ENCODE measurements at regions not wholly inside any gene's neighbourhood (a gene's known extent, or its start where the extent isn't known, plus 50 kb on each side); places are given as distances from the start of the nearest gene placed in this dataset.

DNA sequence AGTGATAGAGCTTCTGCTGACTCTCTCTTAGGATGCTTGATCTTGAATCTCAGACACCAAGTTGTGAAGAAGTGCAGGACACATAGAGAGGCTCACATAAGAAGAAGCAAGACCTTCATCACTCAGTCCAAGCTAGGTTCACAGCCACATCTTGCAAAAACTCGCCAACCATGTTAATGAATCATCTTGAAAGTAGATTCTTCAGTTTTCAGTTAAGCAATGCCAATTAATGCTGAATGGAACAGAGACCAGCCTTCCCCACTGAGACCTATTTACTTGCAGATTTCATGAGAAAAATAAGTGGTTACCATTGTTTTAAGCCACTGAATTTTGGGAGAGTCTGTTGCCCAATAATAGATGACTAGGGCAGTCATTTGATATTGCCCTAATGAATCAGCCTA is 217.7 kb upstream of the EDIL3 start:
- no peak for DNase-seq (ENCODE audit: low spot score)

DNA sequence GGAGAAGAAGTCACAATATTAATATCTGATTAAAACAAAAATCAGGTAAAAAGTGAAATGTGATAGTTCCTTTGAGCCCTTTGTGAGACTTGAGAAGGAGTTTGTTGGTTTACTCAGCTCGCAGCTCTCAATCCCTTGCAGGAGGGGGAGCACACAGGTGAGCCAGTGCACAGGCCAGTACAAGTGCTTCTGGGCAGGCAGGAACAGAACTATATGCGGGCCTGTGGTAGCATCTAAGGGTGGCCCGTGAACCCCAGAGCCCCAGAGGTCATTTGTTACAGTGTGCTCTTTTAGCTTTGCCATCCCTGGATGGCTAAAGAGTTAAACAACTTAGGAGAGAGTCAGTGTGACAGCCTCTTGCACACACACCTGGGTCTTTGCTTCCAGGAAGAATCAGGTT is 215.3 kb upstream of the EDIL3 start:
- DNase-seq (ENCODE audit: low spot score), result no peak

DNA sequence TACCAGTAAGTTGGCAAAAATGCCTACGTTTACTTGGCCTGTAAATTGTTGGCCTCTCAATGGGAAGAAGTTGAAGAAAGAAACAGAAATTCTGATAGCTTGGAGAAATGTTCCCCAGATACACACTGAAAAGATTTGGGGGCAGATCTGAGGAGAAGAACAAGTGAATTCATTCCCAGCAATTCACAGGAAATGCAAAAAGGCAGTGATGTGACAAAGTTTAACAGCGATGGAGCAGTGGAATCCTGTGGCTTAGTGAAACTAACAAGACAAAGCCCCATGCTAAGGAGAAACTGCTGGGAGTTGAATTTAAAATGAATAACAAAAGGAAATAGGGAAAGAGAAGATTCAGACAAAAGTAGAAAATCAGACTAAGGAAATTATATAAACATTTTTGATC is 213.2 kb upstream of the EDIL3 start:
- DNase-seq (ENCODE audit: low spot score), result no peak

DNA sequence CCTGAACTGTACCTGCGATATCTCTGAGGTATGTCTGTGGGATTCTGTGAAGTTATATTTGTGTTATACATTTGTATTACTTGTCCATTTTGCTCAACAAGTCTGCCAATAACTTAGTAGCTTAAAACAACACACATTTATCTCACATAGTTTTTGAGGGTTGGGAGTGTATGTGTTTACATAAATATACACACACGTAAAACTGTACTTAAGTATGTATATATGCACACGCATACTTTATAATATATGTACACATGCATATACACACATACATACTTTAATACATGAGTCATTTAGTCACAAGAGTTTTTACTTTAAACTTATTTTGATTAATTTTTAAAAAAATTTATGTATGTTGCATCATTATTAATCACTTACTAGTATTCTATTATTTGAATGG is 205.9 kb upstream of the EDIL3 start:
- DNase-seq (ENCODE audit: low spot score), result no peak

DNA sequence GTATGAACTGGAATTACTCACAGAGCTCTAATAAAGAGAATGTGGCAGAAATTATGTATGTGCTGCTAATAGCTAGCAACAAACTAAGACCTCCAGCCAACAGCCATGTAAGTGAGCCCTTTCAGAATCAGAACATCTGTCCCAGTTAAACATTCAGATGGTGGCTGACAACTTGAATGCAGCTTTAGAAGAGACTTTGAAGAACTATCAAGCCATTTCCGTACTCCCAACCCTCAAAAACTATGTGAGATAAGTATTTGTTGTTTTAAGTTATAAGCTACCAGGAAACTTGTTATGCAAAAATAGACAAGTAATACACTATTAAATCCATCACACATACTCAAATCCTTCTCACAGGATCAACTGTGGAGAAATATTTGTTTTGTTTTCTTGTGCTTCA is 205.2 kb upstream of the EDIL3 start:
- no peak for DNase-seq (ENCODE audit: low spot score)

DNA sequence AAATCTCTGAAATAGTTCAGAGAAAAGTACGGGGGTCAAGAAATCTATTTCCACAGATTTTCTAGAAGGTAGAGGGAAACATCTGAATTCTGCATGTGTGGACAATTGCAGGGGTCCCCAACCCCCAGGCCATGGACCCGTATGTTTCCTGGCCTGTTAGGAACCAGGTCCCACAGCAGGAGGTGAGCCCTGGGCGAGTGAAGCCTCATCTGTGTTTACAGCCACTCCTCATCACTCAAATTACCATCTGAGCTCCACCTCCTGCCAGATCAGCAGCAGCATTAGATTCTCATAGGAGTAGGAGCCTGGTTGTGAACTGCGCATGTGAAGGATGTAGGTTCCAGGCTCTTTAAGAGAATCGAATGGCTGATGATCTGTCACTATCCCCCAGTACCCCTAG is 200.5 kb upstream of the EDIL3 start:
- DNase-seq (ENCODE audit: low spot score), result no peak

DNA sequence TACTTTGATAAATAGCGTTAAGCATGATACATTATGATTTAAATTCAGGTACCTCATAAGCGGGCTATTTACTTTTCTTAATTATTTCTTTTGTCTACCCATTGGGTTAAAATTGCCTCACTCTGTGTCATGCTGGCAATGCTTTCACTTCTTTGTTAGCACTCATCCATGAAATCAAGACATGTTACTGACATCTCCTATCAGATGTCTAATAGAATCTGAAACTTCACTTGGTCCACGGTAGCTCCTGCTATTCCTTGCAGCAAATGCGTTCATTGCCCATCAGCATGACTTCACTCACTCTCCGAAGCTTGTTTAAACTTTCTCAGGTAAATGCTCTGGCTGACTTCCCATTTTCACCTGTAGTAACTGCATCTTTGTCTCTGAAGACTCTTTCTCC is 193.5 kb upstream of the EDIL3 start:
- no peak for DNase-seq (ENCODE audit: low spot score)

DNA sequence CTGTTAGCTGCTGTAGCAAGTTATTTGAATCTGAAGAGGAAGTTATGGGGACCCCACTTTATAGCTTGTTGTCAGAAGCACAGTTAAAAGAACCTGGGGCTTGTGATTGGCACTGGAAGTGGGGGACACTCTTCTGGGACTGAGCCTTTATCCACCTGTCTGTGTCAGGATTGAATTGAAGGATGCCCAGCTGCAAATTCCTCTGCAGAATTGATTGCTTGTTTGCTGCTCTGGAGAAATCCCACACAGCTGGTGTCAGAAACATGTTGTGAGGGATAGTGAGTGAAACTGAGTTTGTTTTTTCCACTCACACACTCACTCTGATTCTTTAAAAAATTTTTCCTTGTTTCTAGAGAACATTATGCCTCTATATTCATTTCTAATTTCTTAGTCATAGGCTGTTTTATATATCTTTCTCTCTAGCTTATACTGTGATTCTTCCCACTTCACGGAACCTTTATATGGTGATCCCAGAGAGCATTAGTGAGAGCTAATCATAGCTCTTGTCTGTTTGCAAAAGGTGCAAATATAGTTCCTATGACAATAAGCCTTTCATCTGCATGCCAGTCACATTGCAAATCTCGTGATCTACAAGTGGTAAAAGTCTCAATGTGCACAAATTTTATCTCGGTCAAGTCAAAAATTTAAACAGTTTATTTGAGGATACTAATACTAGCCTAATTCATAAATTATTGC is 188.5 kb upstream of the EDIL3 start:
- DNase-seq (ENCODE audit: low spot score), result no peak

DNA sequence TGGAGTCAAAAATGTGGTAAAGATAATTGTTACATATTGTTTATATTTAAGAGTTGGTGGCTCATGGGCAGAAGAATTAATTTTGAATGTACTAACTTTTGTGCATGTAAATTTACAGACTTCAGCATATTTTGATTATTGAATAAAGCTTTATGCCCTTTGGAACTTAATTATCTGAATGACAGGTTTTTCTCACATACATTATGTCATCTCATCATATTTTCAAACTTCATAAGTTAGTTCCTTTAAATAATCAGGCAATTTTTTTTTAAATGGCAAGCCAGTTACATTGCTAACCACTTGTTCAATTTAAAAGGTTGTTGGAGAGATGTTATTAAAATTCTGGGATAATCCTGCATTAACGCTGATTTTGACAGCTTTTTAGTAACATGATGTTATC is 184.6 kb upstream of the EDIL3 start:
- no peak for DNase-seq (ENCODE audit: low spot score)

DNA sequence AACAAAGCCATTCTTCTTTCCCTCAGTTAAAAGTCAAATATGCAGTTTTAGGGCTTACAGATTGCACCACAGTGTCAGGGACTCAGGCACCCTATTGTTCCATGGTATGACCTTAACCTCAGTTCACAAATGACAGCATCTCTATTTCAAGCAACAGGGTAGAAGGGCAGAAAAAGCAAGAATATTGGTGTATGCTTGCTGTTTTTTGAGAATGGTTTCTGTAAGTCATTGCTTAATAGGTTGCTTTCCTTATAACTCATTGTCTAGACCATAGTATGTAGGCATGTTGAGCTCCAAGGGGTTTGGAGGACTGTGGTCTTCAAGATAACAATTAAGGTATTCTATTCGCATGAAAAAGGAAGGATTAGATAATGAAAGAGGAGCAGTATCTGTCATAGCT is 183.5 kb upstream of the EDIL3 start:
- DNase-seq (ENCODE audit: low spot score), result no peak

DNA sequence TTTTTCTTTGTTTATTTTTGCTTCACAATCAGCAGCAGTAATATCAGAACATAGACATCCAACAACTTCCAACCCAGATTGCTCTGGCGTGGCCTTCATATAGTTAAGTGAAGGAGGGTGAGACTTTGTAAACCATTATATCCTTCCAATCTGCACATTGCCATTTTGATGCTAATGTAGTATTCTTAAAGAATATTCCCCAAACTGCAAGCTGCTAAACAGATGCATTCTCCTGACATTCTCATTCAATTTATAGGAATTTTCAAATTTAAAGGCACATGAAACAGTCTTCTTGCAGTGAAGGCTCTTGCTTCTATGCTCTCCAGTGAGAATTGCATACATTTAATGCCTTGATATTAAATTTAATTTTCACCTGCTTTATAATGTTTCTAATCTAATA is 181.2 kb upstream of the EDIL3 start:
- no peak for DNase-seq (ENCODE audit: low spot score)

DNA sequence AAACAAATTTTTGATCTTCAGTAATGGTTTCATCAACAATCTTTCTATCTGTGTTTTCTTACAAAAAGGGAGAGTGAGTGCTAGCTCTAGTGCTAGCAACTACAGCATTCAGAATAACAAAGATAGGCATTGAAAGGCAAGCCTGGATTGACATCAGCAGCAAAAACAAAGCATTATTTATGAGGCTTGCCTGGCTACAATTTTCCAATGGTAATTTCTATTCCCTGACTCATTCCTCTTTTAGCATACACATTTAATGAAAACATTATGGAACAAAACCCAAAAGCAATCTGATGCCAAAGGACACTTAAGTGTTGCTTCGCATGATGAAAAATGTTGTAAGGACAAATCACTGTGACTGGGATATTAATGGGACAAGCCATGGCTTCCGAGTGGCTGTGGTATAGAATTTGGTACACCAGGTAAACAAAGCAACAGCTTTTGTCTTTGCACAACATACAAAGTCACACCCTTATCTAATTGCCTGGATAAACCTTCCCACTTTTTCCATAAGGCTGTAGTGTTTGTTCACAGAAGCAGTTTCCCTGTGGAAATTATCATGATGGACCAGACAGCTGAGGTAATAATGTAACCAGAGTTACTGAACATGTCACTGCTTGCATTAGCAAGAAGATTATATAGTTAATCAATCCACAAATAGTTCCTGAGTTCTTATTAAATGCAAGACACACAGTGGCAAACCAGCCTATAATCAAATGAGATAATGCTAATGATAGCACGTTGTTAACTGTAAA is 179.8 kb upstream of the EDIL3 start:
- no peak for DNase-seq (ENCODE audit: low spot score)

DNA sequence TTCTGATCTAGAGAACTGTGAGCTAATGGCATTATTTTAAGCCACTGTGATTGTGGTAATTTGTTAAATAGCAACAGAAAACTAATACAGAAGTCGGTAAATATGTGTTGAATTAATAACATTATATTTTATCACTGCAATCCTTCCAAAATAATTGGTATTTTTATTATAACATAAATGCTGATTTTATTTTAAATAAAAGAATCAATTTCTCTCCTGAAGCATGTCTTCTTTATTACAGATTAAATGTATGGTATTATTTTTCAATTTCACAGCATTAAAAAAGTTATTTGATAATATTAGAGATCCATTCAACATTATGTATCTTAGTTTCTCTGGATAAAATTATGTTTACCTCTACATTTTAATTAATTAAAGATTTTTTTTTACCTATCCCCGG is 165.5 kb upstream of the EDIL3 start:
- DNase-seq (ENCODE audit: low spot score), result no peak

DNA sequence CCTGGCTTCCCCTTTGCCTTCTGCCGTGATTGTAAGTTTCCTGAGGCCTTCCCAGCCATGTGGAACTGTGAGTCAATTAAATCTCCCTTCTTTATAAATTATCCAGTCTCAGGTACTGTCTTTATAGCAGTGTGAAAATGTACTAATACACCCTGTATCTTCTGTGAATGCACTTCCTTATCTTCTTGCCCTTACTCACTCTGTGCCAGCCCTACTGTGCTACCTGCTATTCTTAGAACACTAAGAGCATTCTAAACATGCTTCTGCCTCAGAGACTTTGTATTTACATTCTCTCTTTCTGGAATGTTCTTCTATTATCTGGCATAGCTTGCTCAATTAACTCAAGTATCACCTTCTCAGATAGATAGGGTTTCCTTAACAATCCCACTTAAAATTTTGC is 164.4 kb upstream of the EDIL3 start:
- DNase-seq (ENCODE audit: low spot score), result no peak

DNA sequence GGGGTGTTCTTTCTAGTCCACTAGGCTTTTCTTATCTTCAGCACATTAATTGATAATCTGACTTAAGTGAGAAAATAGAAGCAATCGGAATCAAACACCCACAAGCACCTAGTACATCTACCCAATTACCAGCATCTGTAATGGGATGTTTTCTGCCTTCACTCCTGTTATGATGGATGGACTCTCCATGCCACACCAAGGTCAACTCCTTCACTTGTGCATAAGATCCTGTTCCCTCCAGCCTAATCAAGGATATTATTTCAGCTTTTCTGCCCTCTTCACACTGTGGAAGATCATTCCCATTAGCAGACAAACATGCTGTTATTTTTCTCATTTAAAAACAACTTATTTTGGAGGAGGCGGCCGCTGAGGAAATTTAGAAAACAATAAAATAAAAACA is 162.0 kb upstream of the EDIL3 start:
- no peak for DNase-seq (ENCODE audit: low spot score)

DNA sequence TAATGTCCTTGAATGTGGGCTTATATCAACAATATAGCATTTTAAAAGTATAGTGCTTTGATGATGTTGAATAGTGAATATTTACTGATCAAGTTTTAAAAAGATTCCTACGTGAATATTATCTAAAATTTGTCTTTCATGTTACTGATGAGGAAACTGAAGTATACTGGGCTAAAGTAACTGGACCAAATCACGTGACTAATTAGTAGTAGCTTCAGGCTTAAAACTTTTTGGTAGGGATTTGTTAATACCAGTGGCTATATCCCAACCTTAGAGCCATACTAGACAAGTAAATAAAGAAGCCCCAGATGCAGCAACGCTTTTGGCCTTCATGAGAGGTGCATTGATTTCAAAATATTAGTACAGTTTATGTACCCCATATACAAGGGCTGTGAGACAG is 152.1 kb upstream of the EDIL3 start:
- DNase-seq (ENCODE audit: low spot score), result no peak

DNA sequence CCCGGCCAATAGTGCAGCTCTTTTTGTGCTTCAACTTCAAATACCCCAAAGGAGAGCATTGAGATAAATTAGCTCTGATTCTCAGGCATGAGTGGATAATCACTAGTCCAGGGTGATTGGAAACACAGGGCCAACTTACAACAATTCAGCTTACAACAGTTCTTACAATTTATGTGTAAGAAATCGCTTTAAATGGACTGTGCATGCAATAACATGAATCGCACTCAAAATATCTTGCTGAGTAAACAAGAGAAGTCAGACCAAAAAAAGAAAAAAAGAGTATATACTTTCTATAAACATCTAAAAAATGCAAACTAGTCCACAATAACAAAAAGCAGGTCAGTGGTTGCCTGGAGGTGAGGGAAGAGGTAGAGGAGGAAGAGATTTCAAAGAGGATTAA is 150.6 kb upstream of the EDIL3 start:
- DNase-seq (ENCODE audit: low spot score), result no peak

DNA sequence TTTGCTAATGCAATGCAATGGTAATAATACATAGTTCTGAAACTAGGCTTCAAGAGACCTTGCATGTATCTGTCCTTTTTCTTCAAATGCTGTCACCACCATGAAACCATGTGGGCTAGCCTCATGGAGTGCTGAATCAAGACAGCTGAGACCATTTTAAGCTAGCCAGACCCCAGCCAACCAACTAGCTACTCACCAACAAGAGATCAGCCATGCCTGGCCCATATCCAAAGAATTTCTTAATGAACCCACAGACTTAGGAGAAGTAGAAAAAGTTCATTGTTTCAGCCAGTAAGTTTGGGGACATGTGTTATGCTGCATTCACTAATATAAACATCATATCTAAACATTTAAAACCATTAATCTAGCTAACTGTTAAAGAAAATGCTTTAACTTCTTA is 139.8 kb upstream of the EDIL3 start:
- DNase-seq (ENCODE audit: low spot score), result no peak

DNA sequence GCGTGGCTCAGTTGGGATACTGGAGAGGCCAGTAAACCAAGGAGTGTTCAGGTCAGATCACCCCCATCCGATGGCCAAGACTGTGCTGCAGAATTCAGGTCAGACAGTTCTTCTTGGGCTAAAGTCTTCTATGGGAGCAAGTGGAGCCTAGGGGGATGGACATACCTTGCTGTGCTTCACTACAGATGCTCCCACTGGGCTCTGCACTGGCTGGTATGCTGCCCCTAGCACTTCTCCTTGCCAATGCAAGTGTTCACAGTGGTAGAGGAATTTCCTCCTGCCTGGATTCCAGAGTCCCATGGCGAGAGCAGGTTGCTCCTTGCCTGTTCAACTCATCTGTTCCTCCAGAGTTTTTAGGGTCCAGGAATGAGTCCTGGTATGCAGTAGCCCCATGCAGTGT is 134.2 kb upstream of the EDIL3 start:
- no peak for DNase-seq (ENCODE audit: low spot score)

DNA sequence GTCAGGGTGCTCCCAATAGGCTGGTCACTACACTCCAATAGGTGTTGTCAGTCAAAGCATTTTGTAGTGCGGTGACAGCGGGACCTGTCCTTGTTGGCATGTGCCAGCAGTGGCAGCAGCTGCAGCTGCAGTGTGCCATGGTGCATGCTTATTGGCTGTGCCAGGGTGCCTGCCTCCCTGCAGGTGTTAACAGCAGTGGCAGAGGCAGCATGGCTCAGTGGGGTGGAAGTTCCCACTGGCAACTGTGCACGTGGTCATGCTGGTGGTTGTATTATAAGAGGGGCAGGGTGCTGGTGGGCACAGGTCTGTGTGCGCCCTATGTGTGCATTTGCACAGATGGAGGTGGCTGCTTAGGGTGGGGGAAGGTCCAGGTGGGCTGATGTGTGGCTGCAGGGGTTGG is 133.7 kb upstream of the EDIL3 start:
- DNase-seq (ENCODE audit: low spot score), result no peak

DNA sequence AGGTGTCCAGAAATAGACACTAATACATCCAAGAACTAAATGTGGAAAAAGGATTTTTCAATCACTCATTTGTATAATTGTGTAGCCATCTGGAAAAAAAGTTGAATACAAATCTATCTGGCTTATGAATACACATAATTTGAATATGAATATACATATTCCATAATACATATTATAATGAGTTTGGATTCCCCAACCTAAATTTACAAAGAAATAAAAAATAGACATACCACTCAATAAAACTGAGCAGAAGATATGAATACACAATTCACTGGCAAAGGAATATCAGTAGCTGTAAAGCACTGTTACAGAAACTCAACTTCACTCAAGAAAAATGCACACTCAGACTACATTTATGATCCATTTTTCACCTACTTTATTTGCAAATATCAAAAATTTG is 121.9 kb upstream of the EDIL3 start:
- DNase-seq (ENCODE audit: low spot score), result no peak

DNA sequence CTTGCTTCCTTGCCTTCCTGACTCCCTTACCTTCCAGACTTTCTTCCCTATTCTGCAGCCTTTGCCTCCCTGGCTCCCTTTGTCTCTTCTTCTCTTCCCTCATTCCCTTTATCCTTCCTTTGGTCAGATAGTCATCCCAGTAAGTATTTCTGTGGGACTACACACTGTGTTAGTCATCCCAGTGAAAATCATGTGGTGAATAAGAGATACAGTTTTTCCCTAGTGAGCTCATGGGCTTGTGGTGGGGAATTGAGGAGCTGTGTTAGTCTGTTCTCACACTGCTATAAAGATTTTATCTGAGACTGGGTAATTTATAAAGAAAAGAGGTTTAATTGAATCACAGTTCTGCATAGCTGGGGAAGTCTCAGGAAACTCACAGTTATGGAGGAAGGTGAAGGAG is 109.8 kb upstream of the EDIL3 start:
- DNase-seq (ENCODE audit: low spot score), result no peak

DNA sequence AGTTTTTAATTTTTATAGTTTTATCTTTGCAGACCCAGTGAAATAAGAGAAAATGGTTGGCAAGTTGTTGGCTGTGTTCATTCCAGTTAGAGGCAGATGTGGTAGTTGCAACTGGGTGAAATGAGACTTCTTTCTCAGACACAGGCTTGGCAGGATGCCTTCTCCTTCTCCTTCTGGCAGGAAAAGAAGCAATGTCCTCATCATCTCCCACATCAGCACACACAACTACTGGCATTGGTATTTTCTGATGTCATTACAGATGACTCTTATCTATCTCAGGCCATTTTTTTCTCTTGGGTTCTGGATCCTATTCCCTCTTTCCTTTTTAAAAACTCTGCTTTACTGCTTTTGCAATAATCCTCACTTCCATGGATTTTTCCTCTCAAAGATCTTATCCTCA is 103.3 kb upstream of the EDIL3 start:
- DNase-seq (ENCODE audit: low spot score), result no peak
